HCT116 (cell line): ENCODE measurements at regions not wholly inside any gene's neighbourhood (a gene's known extent, or its start where the extent isn't known, plus 50 kb on each side); places are given as distances from the start of the nearest gene placed in this dataset.

Source experiments
- ATAC-seq: fragments of 200-7000 bp; cut with Tn5 transposase; 2 replicates; pipeline ENCODE4 v1.9.1; 2020; ENCODE audit warnings: mild to moderate bottlenecking, moderate library complexity
- BruUV-seq: library from RNA; stranded (reverse); fragments of 400-500 nt; replicated peaks from 2 replicates; lab custom pipeline; 2021; lab: Mats Ljungman, UMichigan
- CTCF ChIA-PET: fragments of 300-600 bp; sonication (Branson Sonifier 250); formaldehyde crosslinking; loops from one replicate; lab custom pipeline; 2021; ENCODE audit warnings: antibody characterized with exemption; lab: Charles Lee
- POLR2A ChIA-PET: fragments of 300-600, 350-600 bp; sonication (Branson Sonifier 250); formaldehyde crosslinking; loops from one replicate; lab custom pipeline; 2021; ENCODE audit warnings: antibody characterized with exemption; lab: Charles Lee
- RAD21 ChIA-PET, 2 experiments: fragments of 300-600 bp; sonication (Branson Sonifier 250); formaldehyde crosslinking; loops; one replicate each; lab custom pipeline; 2023; ENCODE audit warnings: low total read pairs in 2 of 2; ENCODE audit not compliant: uncharacterized antibody in 2 of 2, unreplicated experiment in 2 of 2, low non-redundant PET in 1 of 2; lab: Charles Lee
- DNase-seq: peaks from one replicate; pipeline ENCODE4 v3.0.0-alpha.2; 2010; ENCODE audit warnings: low read depth, low spot score
- H2AFZ ChIP-seq: fragments of 200-600 bp; shearing (Covaris generic), sonication (generic); 2 replicates; pipeline ENCODE4 v1.6.1; 2017; ENCODE audit warnings: low read depth, mixed run types, mixed read lengths, antibody characterized with exemption, low read length; ENCODE audit not compliant: poor library complexity, severe bottlenecking
- H3K27ac ChIP-seq: 2 replicates; pipeline ENCODE4 v1.5.1; 2012; ENCODE audit warnings: low read depth, low read length
- H3K27me3 ChIP-seq: fragments of 200-600 bp; sonication (generic); 2 replicates; pipeline ENCODE4 v1.6.1; 2016; ENCODE audit warnings: mixed run types, low read length, mixed read lengths; ENCODE audit not compliant: insufficient read depth
- H3K36me3 ChIP-seq, 2 experiments: fragments of 200-500 bp in 1 of 2; fragments of 200-600 bp in 1 of 2; sonication (Bioruptor generic) in 1 of 2; sonication (generic) in 1 of 2; 2 replicates each; pipeline versions ENCODE4 v1.5.1 to v1.6.1; 2014 to 2016; ENCODE audit warnings: low read length in 2 of 2, inconsistent platforms in 1 of 2, mixed read lengths in 1 of 2, mixed run types in 1 of 2; ENCODE audit not compliant: insufficient read depth in 2 of 2, control insufficient read depth in 1 of 2
- H3K4me1 ChIP-seq, 2 experiments: fragments of 200-600 bp in 1 of 2; sonication (generic) in 1 of 2; 2 replicates each; pipeline versions ENCODE4 v1.5.1 to v1.6.1; 2012 to 2017; ENCODE audit warnings: low read length in 2 of 2, inconsistent platforms in 1 of 2, mild to moderate bottlenecking in 1 of 2, mixed read lengths in 1 of 2, mixed run types in 1 of 2, moderate library complexity in 1 of 2; ENCODE audit not compliant: insufficient read depth in 2 of 2, control insufficient read depth in 1 of 2
- H3K4me2 ChIP-seq: fragments of 200-600 bp; sonication (generic); 2 replicates; pipeline ENCODE4 v1.6.1; 2017; ENCODE audit warnings: mixed run types, low read length, mixed read lengths
- H3K4me3 ChIP-seq, 2 experiments: fragments of 200-600 bp in 1 of 2; sonication (generic) in 1 of 2; replicated peaks in 1 of 2; 2 replicates each; pipeline ENCODE4 v1.5.1; 2011 to 2016; ENCODE audit warnings: low read length in 2 of 2, control low read depth in 1 of 2, low read depth in 1 of 2, mild to moderate bottlenecking in 1 of 2, mixed read lengths in 1 of 2, mixed run types in 1 of 2
- H3K79me2 ChIP-seq: fragments of 200-600 bp; sonication (generic); 2 replicates; pipeline ENCODE4 v1.6.1; 2017; ENCODE audit warnings: mild to moderate bottlenecking, mixed run types, low read length, moderate library complexity, mixed read lengths; ENCODE audit not compliant: insufficient read depth
- H3K9ac ChIP-seq: fragments of 200-600 bp; sonication (generic); 2 replicates; pipeline ENCODE4 v1.6.1; 2016; ENCODE audit warnings: low read length, mixed read lengths
- H3K9me2 ChIP-seq: fragments of 200-600 bp; sonication (generic), shearing (Covaris generic); 2 replicates; pipeline ENCODE4 v1.6.1; 2017; ENCODE audit warnings: mixed run types, mild to moderate bottlenecking, moderate library complexity; ENCODE audit not compliant: insufficient read depth
- H3K9me3 ChIP-seq, 2 experiments: fragments of 200-500 bp in 1 of 2; fragments of 200-600 bp in 1 of 2; sonication (Bioruptor generic) in 1 of 2; sonication (generic) in 1 of 2; 2 replicates each; pipeline ENCODE4 v1.6.1; 2014 to 2017; ENCODE audit warnings: low read length in 2 of 2, mixed read lengths in 2 of 2, inconsistent platforms in 1 of 2, low read depth in 1 of 2, mild to moderate bottlenecking in 1 of 2, mixed run types in 1 of 2, moderate library complexity in 1 of 2; ENCODE audit not compliant: control insufficient read depth in 1 of 2, insufficient read depth in 1 of 2
- H4K20me1 ChIP-seq: fragments of 200-600 bp; sonication (generic), shearing (Covaris generic); 2 replicates; pipeline ENCODE4 v1.6.1; 2017; ENCODE audit warnings: mixed run types, mild to moderate bottlenecking, moderate library complexity; ENCODE audit not compliant: insufficient read depth
- CBX3 ChIP-seq: IDR thresholded peaks from 2 replicates; pipeline ENCODE4 v1.6.1; 2012; ENCODE audit warnings: low read depth
- ELF1 ChIP-seq: IDR thresholded peaks from 2 replicates; pipeline ENCODE4 v1.6.1; 2012; ENCODE audit warnings: low read depth, borderline replicate concordance
- EZH2 ChIP-seq: fragments of 200-600 bp; sonication (generic); IDR thresholded peaks from 2 replicates; pipeline ENCODE4 v1.6.1; 2017; ENCODE audit warnings: antibody characterized with exemption, mixed run types
- FOSL1 ChIP-seq: IDR thresholded peaks from 2 replicates; pipeline ENCODE4 v1.6.1; 2012; ENCODE audit warnings: low read depth
- SIN3A ChIP-seq: IDR thresholded peaks from 2 replicates; pipeline ENCODE4 v1.6.1; 2012; ENCODE audit warnings: low read depth
- YY1 ChIP-seq: IDR thresholded peaks from 2 replicates; pipeline ENCODE4 v1.6.1; 2011; ENCODE audit warnings: low read length, low read depth, moderate library complexity, mild to moderate bottlenecking; ENCODE audit not compliant: insufficient replicate concordance; ENCODE audit errors: extremely low read depth
- ZFX ChIP-seq: fragments of 450-650 bp; IDR thresholded peaks from 2 replicates; pipeline ENCODE4 v1.6.1; 2017
- ZNF274 ChIP-seq: fragments of 200-500 bp; sonication (Bioruptor generic); IDR thresholded peaks from 2 replicates; pipeline ENCODE4 v1.6.1; 2014; ENCODE audit warnings: mild to moderate bottlenecking, low read depth, low read length, inconsistent platforms
- intact Hi-C: fragments of 100-400 bp; cut with micrococcal nuclease; formaldehyde crosslinking; loops from 2 replicates; pipeline ENCODE4 v1.10.0; 2022
- TF ChIP-seq, protein P1 (sequence below): IDR thresholded peaks from 2 replicates; pipeline ENCODE4 v1.6.1; 2011; ENCODE audit warnings: mild to moderate bottlenecking, low read length, moderate library complexity; ENCODE audit not compliant: insufficient replicate concordance; ENCODE audit errors: extremely low read depth
- TF ChIP-seq, protein P2 (sequence below): IDR thresholded peaks from 2 replicates; pipeline ENCODE4 v1.6.1; 2012
- TF ChIP-seq, protein P3 (sequence below): IDR thresholded peaks from 2 replicates; pipeline ENCODE4 v1.6.1; 2012; ENCODE audit warnings: low read depth
- TF ChIP-seq, protein P4 (sequence below): IDR thresholded peaks from 2 replicates; pipeline ENCODE4 v1.6.1; 2012

DNA sequence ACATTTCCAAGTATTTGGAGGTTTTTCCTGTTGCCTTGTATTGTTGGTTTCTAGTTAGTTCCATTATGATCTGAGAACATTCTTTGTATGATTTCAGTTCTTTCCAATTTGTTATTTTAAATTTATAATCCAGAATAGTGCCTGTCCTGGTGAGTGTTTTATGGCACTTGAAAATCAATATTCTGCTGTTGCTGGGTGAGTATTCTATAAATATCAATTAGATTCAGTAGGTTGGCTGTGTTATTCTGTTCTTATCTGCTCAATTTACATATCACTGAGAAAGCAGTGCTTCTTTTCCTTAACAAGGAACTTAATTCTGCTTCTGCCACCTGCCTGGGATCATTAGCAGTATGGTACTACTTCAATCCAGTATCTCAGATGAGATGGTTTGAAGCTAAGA is 123.5 kb downstream of the SNX19 start:
- H3K4me3 ChIP-seq, result no peak overlapping the region

More for the DNA sequence above, 123.5 kb downstream of the SNX19 start:
- Histone ChIP-seq H3K27me3 (no peaks in the 10 kb centered on the region; the same call in 1 of the 2 replicates), H3K79me2 (no peaks in the 10 kb centered on the region), H3K4me2 (no peak overlapping the region), H3K9me3 (no peaks in the 10 kb centered on the region), H4K20me1 (no peaks in the 10 kb centered on the region), H3K27ac (no peak overlapping the region), H3K9me2 (no peaks in the 10 kb centered on the region), H3K9ac (no peak overlapping the region), H3K4me1 (no peaks in the 10 kb centered on the region), H2AFZ (no peak overlapping the region), H3K36me3 (no peaks in the 10 kb centered on the region)
- ATAC-seq (no peak), DNase-seq (no peak)
- RAD21 ChIA-PET, result no interaction called here
- POLR2A ChIA-PET, result no interaction called here
- CTCF ChIA-PET, result no interaction called here
- intact Hi-C loops, result no loop called here
- no peak for TF ChIP-seq FOSL1
- TF ChIP-seq, protein P1, sequence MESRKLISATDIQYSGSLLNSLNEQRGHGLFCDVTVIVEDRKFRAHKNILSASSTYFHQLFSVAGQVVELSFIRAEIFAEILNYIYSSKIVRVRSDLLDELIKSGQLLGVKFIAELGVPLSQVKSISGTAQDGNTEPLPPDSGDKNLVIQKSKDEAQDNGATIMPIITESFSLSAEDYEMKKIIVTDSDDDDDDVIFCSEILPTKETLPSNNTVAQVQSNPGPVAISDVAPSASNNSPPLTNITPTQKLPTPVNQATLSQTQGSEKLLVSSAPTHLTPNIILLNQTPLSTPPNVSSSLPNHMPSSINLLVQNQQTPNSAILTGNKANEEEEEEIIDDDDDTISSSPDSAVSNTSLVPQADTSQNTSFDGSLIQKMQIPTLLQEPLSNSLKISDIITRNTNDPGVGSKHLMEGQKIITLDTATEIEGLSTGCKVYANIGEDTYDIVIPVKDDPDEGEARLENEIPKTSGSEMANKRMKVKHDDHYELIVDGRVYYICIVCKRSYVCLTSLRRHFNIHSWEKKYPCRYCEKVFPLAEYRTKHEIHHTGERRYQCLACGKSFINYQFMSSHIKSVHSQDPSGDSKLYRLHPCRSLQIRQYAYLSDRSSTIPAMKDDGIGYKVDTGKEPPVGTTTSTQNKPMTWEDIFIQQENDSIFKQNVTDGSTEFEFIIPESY, result no peak
- TF ChIP-seq, protein P2, sequence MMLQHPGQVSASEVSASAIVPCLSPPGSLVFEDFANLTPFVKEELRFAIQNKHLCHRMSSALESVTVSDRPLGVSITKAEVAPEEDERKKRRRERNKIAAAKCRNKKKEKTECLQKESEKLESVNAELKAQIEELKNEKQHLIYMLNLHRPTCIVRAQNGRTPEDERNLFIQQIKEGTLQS, result no peak
- TF ChIP-seq SIN3A, result no peak
- no peak for TF ChIP-seq ZFX
- no peak for TF ChIP-seq ZNF274
- TF ChIP-seq EZH2, result no peak
- TF ChIP-seq, protein P3, sequence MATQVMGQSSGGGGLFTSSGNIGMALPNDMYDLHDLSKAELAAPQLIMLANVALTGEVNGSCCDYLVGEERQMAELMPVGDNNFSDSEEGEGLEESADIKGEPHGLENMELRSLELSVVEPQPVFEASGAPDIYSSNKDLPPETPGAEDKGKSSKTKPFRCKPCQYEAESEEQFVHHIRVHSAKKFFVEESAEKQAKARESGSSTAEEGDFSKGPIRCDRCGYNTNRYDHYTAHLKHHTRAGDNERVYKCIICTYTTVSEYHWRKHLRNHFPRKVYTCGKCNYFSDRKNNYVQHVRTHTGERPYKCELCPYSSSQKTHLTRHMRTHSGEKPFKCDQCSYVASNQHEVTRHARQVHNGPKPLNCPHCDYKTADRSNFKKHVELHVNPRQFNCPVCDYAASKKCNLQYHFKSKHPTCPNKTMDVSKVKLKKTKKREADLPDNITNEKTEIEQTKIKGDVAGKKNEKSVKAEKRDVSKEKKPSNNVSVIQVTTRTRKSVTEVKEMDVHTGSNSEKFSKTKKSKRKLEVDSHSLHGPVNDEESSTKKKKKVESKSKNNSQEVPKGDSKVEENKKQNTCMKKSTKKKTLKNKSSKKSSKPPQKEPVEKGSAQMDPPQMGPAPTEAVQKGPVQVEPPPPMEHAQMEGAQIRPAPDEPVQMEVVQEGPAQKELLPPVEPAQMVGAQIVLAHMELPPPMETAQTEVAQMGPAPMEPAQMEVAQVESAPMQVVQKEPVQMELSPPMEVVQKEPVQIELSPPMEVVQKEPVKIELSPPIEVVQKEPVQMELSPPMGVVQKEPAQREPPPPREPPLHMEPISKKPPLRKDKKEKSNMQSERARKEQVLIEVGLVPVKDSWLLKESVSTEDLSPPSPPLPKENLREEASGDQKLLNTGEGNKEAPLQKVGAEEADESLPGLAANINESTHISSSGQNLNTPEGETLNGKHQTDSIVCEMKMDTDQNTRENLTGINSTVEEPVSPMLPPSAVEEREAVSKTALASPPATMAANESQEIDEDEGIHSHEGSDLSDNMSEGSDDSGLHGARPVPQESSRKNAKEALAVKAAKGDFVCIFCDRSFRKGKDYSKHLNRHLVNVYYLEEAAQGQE, result no peak
- TF ChIP-seq CBX3, result no peak
- no peak for TF ChIP-seq ELF1
- TF ChIP-seq, protein P4, sequence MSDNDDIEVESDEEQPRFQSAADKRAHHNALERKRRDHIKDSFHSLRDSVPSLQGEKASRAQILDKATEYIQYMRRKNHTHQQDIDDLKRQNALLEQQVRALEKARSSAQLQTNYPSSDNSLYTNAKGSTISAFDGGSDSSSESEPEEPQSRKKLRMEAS, result no peak
- TF ChIP-seq YY1, result no peak
- BruUV-seq, result no TSS peak
